ENCODE measurements at regions not wholly inside any gene's neighbourhood (a gene's known extent, or its start where the extent isn't known, plus 50 kb on each side); places are given as distances from the start of the nearest gene placed in this dataset.

- H3K27me3 Mint-ChIP-seq (ENCODE audit: low read depth in 3 of 3) = peaks cover 0 to 8% (median 2%) of the 10 kb centered on the region in 3 donors
- H3K4me3 Mint-ChIP-seq = no peak overlapping the region
- Histone ChIP-seq H3K27me3 (ENCODE audit: control insufficient read depth in 2 of 2, insufficient read depth in 2 of 2, low read length in 2 of 2) (no peaks in the 10 kb centered on the region), H3K4me1 (ENCODE audit: control insufficient read depth in 1 of 2, insufficient read depth in 2 of 2, low read length in 2 of 2) (no peaks in the 10 kb centered on the region), H3K9ac (ENCODE audit: insufficient read depth, low read length, poor library complexity, severe bottlenecking) (no peak overlapping the region), H4K20me1 (ENCODE audit: insufficient read depth, low read length) (no peaks in the 10 kb centered on the region), H2AFZ (ENCODE audit: insufficient read depth, low read depth, low read length, poor library complexity, severe bottlenecking) (no peak overlapping the region), H3K79me2 (ENCODE audit: insufficient read depth, low read length) (no peaks in the 10 kb centered on the region), H3K27ac (ENCODE audit: low read depth in 1 of 2, low read length in 2 of 2) (no peak overlapping the region), H3K4me3 (replicated peaks in 1 of 3; ENCODE audit: low read depth in 2 of 3, low read length in 3 of 3) (no peak overlapping the region), H3K36me3 (replicated peaks in 1 of 2; ENCODE audit: control insufficient read depth in 1 of 2, insufficient read depth in 2 of 2, low read length in 2 of 2) (no peaks in the 10 kb centered on the region), H3K9me3 (replicated peaks in 1 of 2; ENCODE audit: control insufficient read depth in 1 of 2, insufficient read depth in 1 of 2, low read length in 2 of 2) (no peaks in the 10 kb centered on the region), H3K4me2 (replicated peaks; ENCODE audit: extremely low read depth, low read length, poor library complexity, severe bottlenecking) (no peak overlapping the region)
- H3K27ac Mint-ChIP-seq = no peak overlapping the region
- intact Hi-C loops (cut with micrococcal nuclease) = no loop called here
- H3K9me3 Mint-ChIP-seq = peaks cover 0 to 3% (median 0%) of the 10 kb centered on the region in 7 donors
- WGBS (ENCODE audit: insufficient coverage) = no CpG with 5 or more reads among the region's 3 CpGs
- TF ChIP-seq CTCF (IDR thresholded peaks at IDR 0.05) = no peak
- DNase-seq = no peak
- no peaks in the 10 kb centered on the region for H3K4me1 Mint-ChIP-seq
- no peaks in the 10 kb centered on the region for H3K36me3 Mint-ChIP-seq
Observed at GRCh38 chr21:35664683-35665082, 395.6 kb downstream of the SETD4 start.

GRCh38 chr21:35663856-35664606 is 396.3 kb downstream of the SETD4 start:
- DNase-seq = no peak
- no peaks in the 10 kb centered on the region for H4K20me1 ChIP-seq (ENCODE audit: insufficient read depth, low read length)
- intact Hi-C loops (cut with micrococcal nuclease) = no loop called here
- no peaks in the 10 kb centered on the region for H3K36me3 ChIP-seq (replicated peaks in 1 of 2; ENCODE audit: control insufficient read depth in 1 of 2, insufficient read depth in 2 of 2, low read length in 2 of 2)
- no peaks in the 10 kb centered on the region for H3K27me3 ChIP-seq (ENCODE audit: control insufficient read depth in 2 of 2, insufficient read depth in 2 of 2, low read length in 2 of 2)
- no peak overlapping the region for H3K27ac ChIP-seq (ENCODE audit: low read depth in 1 of 2, low read length in 2 of 2)
- no peak for TF ChIP-seq CTCF (IDR thresholded peaks at IDR 0.05)
- H3K4me3 Mint-ChIP-seq = no peak overlapping the region
- H3K4me3 ChIP-seq (replicated peaks in 1 of 3; ENCODE audit: low read depth in 2 of 3, low read length in 3 of 3) = no peak overlapping the region
- H3K4me2 ChIP-seq (replicated peaks; ENCODE audit: extremely low read depth, low read length, poor library complexity, severe bottlenecking) = no peak overlapping the region
- no peaks in the 10 kb centered on the region for H3K4me1 ChIP-seq (ENCODE audit: control insufficient read depth in 1 of 2, insufficient read depth in 2 of 2, low read length in 2 of 2)
- H2AFZ ChIP-seq (ENCODE audit: insufficient read depth, low read depth, low read length, poor library complexity, severe bottlenecking) = no peak overlapping the region
- no peaks in the 10 kb centered on the region for H3K79me2 ChIP-seq (ENCODE audit: insufficient read depth, low read length)
- H3K9ac ChIP-seq (ENCODE audit: insufficient read depth, low read length, poor library complexity, severe bottlenecking) = no peak overlapping the region
- H3K9me3 Mint-ChIP-seq = peaks cover 0 to 3% (median 0%) of the 10 kb centered on the region in 7 donors
- no peaks in the 10 kb centered on the region for H3K9me3 ChIP-seq (replicated peaks in 1 of 2; ENCODE audit: control insufficient read depth in 1 of 2, insufficient read depth in 1 of 2, low read length in 2 of 2)
- 88% methylated on average over 2 of the region's 4 CpGs for WGBS (ENCODE audit: insufficient coverage)
- H3K4me1 Mint-ChIP-seq = no peaks in the 10 kb centered on the region
- no peaks in the 10 kb centered on the region for H3K36me3 Mint-ChIP-seq
- H3K27ac Mint-ChIP-seq = no peak overlapping the region
- peaks cover 0 to 8% (median 2%) of the 10 kb centered on the region in 3 donors for H3K27me3 Mint-ChIP-seq (ENCODE audit: low read depth in 3 of 3)

Data from CD14-positive monocyte (primary cell).